ENCODE measurements at regions not wholly inside any gene's neighbourhood (a gene's known extent, or its start where the extent isn't known, plus 50 kb on each side); places are given as distances from the start of the nearest gene placed in this dataset.
A peak's percentile ranks its signal among the peaks of the same experiment; 100 is the strongest.

GRCh38 chr1:193677874-193678273, 491.5 kb upstream of the B3GALT2 start:
- TF ChIP-seq CSDC2 (CRISPR knock-in tag; IDR thresholded peaks at IDR 0.05): no peak
- no peak for TF ChIP-seq ISL1 (CRISPR knock-in tag; IDR thresholded peaks at IDR 0.05)
- TF ChIP-seq ZC3H10 (CRISPR knock-in tag; IDR thresholded peaks at IDR 0.05): no peak
- no peak for TF ChIP-seq ZNF70 (CRISPR knock-in tag; IDR thresholded peaks at IDR 0.05)
- TF ChIP-seq, protein P1, sequence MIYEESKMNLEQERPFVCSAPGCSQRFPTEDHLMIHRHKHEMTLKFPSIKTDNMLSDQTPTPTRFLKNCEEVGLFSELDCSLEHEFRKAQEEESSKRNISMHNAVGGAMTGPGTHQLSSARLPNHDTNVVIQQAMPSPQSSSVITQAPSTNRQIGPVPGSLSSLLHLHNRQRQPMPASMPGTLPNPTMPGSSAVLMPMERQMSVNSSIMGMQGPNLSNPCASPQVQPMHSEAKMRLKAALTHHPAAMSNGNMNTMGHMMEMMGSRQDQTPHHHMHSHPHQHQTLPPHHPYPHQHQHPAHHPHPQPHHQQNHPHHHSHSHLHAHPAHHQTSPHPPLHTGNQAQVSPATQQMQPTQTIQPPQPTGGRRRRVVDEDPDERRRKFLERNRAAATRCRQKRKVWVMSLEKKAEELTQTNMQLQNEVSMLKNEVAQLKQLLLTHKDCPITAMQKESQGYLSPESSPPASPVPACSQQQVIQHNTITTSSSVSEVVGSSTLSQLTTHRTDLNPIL (CRISPR knock-in tag; IDR thresholded peaks at IDR 0.05; ENCODE audit: low read depth): no peak
- no peak for TF ChIP-seq OSR1 (CRISPR knock-in tag; IDR thresholded peaks at IDR 0.05)
- TF ChIP-seq ZFP30 (CRISPR knock-in tag; IDR thresholded peaks at IDR 0.05): no peak
- TF ChIP-seq ZNF565 (CRISPR knock-in tag; conservative IDR thresholded peaks at IDR 0.05; ENCODE audit: low read depth): no peak
- TF ChIP-seq TOX (CRISPR knock-in tag; IDR thresholded peaks at IDR 0.05; ENCODE audit: borderline replicate concordance): no peak
- TF ChIP-seq PPARA (CRISPR knock-in tag; IDR thresholded peaks at IDR 0.05; ENCODE audit: borderline replicate concordance): no peak
- TF ChIP-seq CSRNP3 (CRISPR knock-in tag; IDR thresholded peaks at IDR 0.05): no peak
- TF ChIP-seq RARB (CRISPR knock-in tag; IDR thresholded peaks at IDR 0.05): no peak
- TF ChIP-seq PATZ1 (CRISPR knock-in tag; IDR thresholded peaks at IDR 0.05; ENCODE audit: borderline replicate concordance): no peak
- TF ChIP-seq ESRRG (CRISPR knock-in tag; IDR thresholded peaks at IDR 0.05): no peak
- TF ChIP-seq GLIS3 (CRISPR knock-in tag; IDR thresholded peaks at IDR 0.05): no peak
- no peak for TF ChIP-seq ZNF8 (CRISPR knock-in tag; IDR thresholded peaks at IDR 0.05)
- ATAC-seq: no peak

DNA sequence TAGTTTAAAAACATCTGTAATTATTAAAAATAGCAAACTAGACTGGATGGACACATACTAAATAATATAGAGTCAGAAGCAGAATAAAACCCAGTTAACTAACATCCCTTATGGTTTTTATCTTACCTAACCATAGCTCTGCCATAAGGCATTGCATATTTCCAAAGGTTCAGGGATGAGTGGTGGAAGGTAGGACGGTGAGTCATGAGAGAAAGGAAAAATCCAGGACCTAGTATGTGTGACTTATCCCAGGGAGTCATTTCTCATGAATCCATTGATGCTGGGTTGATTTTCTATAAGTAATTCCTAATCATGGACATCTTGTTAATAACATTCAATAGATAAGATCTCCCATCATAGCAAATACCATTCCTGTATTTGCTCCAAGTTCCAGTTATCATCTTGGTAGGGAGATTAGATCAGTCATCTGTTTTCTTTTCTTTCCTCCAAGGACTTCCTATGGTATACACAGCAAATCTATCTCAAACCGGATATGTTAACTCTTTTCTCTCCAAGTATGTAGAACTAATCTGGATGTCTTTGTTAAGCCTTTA, 490.7 kb upstream of the B3GALT2 start:
- TF ChIP-seq ARNTL (CRISPR knock-in tag; IDR thresholded peaks at IDR 0.05; ENCODE audit: borderline replicate concordance, low read depth) (no peak), ZFP3 (CRISPR knock-in tag; IDR thresholded peaks at IDR 0.05) (no peak), TSHZ2 (CRISPR knock-in tag; IDR thresholded peaks at IDR 0.05) (no peak), ZFP30 (CRISPR knock-in tag; IDR thresholded peaks at IDR 0.05) (no peak), ISL1 (CRISPR knock-in tag; IDR thresholded peaks at IDR 0.05) (no peak), POU6F1 (CRISPR knock-in tag; IDR thresholded peaks at IDR 0.05; ENCODE audit: borderline replicate concordance, low read depth) (no peak), ZC3H10 (CRISPR knock-in tag; IDR thresholded peaks at IDR 0.05) (no peak), GLIS3 (CRISPR knock-in tag; IDR thresholded peaks at IDR 0.05) (no peak), ZNF8 (CRISPR knock-in tag; IDR thresholded peaks at IDR 0.05) (no peak), CSRNP3 (CRISPR knock-in tag; IDR thresholded peaks at IDR 0.05) (no peak), PATZ1 (CRISPR knock-in tag; IDR thresholded peaks at IDR 0.05; ENCODE audit: borderline replicate concordance) (no peak), ESRRG (CRISPR knock-in tag; IDR thresholded peaks at IDR 0.05) (no peak), OSR1 (CRISPR knock-in tag; IDR thresholded peaks at IDR 0.05) (no peak), TCF4 (CRISPR knock-in tag; IDR thresholded peaks at IDR 0.05; ENCODE audit: borderline replicate concordance) (no peak)
- TF ChIP-seq, protein P1 (CRISPR knock-in tag; IDR thresholded peaks at IDR 0.05; ENCODE audit: low read depth): no peak
- ATAC-seq: peak; percentile 37
